NK-92 (cell line): ENCODE measurements at regions not wholly inside any gene's neighbourhood (a gene's known extent, or its start where the extent isn't known, plus 50 kb on each side); places are given as distances from the start of the nearest gene placed in this dataset.

ENCODE experiments used
- DNase-seq: peaks from one replicate; lab custom pipeline; 2025; ENCODE audit not compliant: unreplicated experiment; lab: John Stamatoyannopoulos, UW

GRCh38 chr12:75581515-75581914 is 70.1 kb upstream of the KRR1 start:
- DNase-seq: no peak

- no peak for DNase-seq
These were observed 68.1 kb upstream of the KRR1 start for GRCh38 chr12:75579552-75579951.

GRCh38 chr12:75578546-75578945 is 67.1 kb upstream of the KRR1 start:
- DNase-seq: no peak

GRCh38 chr12:75577812-75578211 is 66.4 kb upstream of the KRR1 start:
- no peak for DNase-seq

DNA sequence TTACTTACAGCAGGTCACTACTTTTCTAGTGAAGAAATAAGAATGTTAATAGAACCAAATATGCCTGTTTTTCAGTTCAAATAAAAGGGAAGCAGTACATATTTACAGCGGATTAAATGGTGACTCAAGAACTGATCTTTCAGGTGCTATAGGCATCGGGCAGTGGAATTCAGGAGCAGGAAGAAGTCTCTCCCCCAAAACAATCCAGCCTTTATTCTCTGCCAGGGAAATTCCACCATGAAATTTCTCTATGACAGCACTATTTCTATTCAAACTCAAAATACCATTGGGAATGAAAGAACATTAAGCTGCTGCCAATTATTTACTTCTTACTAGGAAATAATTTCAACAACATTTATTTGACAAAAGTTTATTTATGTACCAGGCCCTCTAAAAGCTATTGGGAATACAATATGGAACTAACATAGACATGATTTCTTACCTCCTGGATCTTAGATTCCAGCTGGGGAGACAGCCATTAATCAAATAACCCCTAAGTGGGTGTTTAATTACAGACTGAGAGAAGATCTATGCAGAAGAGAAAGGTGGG is 60.3 kb upstream of the KRR1 start:
- DNase-seq: no peak

DNA sequence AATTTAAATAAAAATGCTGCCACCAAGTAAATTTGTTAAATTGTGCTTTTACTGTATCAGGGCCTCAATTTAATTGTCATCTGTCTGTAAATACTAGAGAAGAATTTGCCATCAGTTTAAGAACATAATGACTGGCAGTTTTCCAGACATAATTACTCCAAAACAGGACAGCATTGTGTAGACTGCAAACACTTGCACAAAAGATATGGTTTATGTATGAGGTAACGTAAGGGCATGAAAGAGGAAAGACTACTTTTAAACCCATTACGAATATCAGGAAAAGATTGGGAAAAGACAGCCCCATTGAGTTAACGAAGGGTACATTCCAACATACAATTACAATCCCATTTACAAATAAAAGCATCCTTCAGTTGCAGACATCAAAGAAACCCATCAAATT is 59.8 kb upstream of the KRR1 start:
- no peak for DNase-seq

GRCh38 chr12:75568801-75569200 is 57.4 kb upstream of the KRR1 start:
- DNase-seq: no peak

GRCh38 chr12:75568393-75568792 is 57.0 kb upstream of the KRR1 start:
- DNase-seq: no peak

DNA sequence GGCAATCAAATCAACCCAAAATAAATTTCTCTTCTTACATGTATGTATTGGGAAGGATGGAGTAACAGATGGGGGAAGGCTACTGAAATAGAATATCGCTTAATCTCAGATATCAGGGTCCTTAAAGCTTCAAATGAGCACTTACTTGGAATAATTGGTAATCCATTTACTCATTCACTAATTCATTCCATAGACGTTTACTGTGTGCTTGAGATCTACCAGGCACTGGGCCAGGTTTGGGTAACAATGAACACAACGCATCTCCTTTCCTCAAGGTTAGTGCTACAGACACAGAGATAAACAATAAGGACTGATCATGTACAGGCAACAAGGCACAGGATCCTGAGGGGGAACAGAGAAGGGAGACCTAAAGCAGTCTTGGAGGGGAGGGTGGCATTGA is 54.4 kb upstream of the KRR1 start:
- no peak for DNase-seq

GRCh38 chr12:75564852-75565251 is 53.4 kb upstream of the KRR1 start:
- DNase-seq: no peak

DNA sequence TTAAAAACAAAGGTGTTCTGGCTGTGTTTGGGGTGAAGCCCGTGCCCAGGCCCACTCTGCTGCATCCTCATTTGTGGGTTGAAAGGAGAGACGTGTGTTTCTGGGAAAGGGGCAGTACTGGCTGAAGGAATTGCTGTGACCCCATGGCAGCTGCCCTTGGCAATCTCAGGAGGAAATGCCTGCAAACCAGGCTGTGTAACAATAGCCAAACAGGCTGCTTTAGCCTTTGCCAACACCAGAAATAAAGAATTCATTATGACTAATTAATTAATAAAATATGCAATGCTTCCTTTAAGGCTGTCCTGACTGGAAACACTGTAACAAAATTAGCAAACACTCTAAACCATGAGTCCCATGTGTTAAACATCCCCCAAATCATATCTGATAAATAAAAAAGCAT is 53.0 kb upstream of the KRR1 start:
- DNase-seq: no peak

DNA sequence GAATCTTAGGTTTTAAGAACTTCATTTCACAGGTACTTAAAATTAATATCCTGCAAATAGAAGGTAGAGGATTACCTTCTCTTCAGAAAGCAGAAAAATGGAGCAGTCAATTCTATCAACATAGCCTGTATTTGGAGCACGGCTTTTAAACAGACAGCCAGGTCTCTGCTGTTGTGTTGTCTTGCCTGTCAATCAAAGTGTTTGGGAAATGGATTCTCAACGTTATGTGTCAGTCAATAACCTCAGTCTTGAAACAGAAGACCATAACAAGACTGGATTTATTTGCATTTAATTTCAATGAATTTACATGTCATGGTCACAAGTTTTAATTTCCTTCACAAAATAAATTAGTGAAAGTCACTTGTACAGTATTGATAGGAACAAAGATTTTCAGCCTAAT is 51.9 kb upstream of the KRR1 start:
- DNase-seq: no peak

GRCh38 chr12:75561921-75562320 is 50.5 kb upstream of the KRR1 start:
- no peak for DNase-seq
